Thyroid gland (tissue), 4 donors: ENCODE measurements at regions not wholly inside any gene's neighbourhood (a gene's known extent, or its start where the extent isn't known, plus 50 kb on each side); places are given as distances from the start of the nearest gene placed in this dataset.

Source experiments
- CTCF ChIP-seq, 6 experiments: fragments of 200-600 bp in 3 of 6; fragments of 450-650 bp in 3 of 6; sonication (generic) in 3 of 6; IDR thresholded peaks; one replicate each; pipeline ENCODE4 v1.5.1; 2016 to 2019; ENCODE audit warnings: antibody characterized with exemption in 6 of 6, mild to moderate bottlenecking in 2 of 6, inconsistent platforms in 1 of 6, moderate library complexity in 1 of 6
- POLR2A ChIP-seq, 2 donors: fragments of 450-650 bp; IDR thresholded peaks; one replicate each; pipeline ENCODE4 v1.6.1; 2017; ENCODE audit warnings: antibody characterized with exemption in 2 of 2, mild to moderate bottlenecking in 2 of 2, moderate library complexity in 1 of 2

DNA sequence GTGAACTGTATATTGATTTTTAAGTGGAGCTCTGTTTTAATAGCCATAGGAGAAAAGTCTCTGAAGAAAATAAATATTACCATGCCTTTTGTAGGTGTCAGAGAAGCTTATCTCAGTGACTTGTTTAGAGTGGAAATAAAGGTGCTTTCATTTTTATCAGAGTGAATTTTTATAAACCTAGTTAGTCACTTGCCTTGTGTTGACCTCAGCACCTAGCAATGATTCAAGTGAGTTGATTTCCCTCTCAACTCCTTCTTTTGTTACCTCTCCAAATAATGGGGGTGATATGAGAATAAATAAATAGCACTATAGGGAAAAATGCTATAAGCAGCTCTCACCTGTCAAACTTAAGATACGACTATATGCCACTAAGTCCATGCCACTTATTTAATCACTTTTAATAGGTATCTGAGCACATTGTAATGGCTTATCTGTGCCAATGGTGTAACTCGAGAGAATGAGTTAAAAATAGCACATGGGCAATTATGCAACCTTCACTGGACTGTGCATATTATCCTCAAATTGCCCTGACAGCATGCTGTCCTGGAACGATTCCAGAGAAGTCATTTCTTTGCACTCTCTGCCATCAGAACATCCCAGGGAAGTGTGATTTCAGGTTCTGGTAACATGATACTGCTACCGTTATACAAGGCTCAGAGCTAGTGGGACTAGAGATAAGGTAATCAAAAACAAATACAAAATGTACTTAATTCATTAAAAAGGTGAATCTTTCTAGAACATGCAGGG is 290.8 kb downstream of the CCDC85A start:
- TF ChIP-seq CTCF (IDR thresholded peaks at IDR 0.05) (no peak), POLR2A (IDR thresholded peaks at IDR 0.05) (no peak)
